GM18499 (cell line): ENCODE measurements at regions not wholly inside any gene's neighbourhood (a gene's known extent, or its start where the extent isn't known, plus 50 kb on each side); places are given as distances from the start of the nearest gene placed in this dataset.

Source experiments
- ATAC-seq: cut with Tn5 transposase; IDR thresholded peaks from one replicate; pipeline ENCODE4 v1.9.1; 2021; ENCODE audit warnings: moderate number of reproducible peaks; ENCODE audit not compliant: insufficient read depth, unreplicated experiment

DNA sequence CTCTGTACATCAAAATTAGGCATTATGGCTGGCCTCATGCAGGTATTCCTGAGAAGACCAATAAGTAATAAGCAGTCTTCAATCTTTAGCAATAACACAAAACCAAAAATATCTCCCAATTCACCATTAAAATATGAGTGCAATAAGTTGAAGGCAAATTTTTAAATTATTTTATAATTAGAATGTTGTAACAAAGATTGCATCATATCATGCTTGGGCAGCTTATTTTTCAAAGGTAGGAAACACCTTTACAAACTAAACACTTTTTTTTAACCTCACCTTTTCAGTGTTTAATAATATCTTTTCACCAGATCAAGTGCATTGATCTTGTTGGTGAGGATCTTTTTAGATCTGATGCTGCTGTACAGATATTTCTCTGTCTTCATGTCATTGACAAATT lies 592.9 kb upstream of the PITX2 start:
- no peak for ATAC-seq

DNA sequence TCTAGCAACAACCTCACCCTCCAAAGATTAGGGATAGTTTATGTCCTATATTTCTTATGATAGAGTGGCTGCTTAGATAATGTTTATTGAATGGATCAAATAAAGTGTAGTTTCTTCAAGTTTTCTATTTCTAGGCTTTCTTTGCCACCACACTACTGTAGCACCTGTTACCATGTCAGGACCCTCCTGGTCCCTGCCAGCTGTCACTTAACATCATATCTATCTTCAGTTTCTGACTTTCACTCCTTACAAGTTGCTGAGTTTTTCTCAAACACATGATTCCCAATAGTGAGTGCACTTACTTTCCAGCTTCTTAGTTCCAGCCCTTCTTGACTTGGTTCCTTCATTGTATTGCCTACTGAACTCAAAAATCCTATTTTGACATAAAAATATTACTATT lies 593.9 kb upstream of the PITX2 start:
- ATAC-seq, result no peak

DNA sequence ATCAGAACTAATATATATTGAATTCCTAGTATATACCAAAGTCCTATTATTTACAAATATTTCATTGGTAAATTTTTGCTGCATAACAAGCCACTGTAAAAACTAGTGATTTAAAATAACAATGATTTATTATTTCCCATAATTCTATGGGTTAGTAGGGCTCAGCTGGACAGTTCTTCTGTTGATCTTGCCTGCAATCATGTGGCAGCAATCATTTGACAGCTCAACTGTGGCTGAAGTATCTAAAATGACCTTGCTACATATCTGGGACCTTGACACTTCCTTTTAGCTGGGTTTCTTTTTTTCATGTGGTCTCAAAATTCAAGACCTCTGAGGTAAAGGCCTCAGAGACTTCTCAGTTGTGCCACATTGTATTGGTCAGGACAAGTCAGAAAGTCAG lies 598.5 kb upstream of the PITX2 start:
- ATAC-seq, result no peak

DNA sequence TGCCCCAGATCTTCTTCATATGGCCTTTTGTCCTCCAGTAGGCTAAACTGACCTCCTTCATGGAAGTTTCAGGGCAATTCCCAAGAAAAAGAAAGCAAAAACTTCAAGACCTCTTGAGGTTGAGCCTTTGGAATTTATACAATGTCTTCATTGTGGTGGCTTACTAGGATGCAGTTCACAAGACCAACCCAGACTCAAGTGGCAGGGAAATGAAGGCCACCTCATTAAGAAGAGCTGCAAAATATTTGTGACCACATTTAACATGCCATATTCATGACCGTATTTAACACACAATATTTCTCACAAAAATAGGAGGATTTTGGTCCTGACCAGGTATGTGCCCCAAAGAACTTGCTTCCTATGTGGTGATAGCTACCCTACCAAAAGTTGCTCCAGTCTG lies 605.5 kb upstream of the PITX2 start:
- no peak for ATAC-seq

DNA sequence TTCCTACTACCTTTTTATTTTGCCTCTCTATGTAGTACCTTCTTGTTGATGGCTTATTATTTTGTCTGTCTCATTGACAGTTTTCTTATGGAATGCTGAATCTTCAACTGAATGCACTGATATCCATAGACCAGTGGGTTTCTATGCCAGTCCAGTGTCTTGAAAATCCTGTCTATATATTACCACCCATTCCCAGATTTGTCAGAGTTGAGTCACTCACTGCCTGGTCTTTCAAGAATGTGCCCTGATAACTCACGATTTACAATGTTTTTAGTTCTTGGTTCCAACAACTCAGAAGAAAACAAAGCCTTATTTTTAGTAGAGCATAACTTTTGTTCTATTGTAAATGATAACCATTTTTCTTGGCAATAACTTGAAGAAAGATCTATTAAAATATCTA lies 606.0 kb upstream of the PITX2 start:
- no peak for ATAC-seq

DNA sequence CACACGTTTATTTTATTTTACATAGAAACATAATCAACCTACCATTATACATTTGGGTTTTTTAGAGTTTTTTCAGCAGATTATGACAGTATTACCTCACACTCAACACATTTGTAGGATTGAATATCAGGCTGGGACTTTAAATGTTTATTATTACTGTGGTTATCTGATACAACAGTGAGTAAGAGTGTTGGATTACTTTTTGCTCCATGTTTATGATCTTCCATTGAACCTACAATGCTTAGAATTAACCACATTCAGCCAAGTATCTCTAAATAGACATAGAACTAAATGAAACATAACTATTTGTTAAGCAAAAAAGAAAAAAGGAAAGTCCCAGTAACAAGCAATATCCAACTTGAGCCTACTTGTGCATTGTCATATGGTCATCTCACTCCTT lies 607.4 kb upstream of the PITX2 start:
- ATAC-seq, result no peak

DNA sequence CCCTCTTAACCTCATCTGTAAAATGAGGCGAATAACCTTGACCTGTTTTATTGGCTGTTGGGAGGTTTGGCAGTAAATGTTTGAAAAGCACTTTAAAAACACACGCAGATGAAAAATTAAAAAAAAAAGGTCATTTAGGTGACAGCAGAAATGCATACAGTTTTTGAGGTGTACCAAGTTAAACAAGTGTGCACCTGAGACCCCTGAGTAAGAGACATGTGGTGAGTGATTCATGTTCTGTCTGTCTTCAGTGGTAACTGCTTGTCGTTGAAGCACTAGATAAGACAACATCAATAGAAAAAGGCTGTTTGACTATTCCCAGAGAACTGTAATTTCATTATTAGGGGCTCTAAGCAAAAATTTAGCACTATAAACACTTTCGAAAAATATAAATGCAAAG lies 608.4 kb upstream of the PITX2 start:
- ATAC-seq, result no peak

DNA sequence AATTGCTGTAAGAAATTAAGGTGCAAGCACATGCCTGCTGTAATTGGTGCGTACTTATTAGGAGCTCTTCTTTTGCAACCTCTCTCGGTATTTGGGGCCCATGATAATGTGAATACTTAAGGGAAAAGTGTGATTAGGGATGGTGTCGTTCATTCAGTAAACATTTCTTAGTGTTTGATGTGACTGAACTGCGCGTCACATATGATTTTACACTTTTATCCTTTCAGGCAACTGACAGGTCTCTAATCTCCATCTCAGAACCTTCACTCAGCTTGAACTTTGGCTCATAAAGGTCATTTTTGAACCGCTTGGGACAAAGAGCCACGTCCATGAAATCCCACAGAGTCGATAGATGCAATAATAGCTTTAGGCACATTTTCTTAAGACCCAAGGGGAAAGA lies 612.1 kb upstream of the PITX2 start:
- no peak for ATAC-seq

DNA sequence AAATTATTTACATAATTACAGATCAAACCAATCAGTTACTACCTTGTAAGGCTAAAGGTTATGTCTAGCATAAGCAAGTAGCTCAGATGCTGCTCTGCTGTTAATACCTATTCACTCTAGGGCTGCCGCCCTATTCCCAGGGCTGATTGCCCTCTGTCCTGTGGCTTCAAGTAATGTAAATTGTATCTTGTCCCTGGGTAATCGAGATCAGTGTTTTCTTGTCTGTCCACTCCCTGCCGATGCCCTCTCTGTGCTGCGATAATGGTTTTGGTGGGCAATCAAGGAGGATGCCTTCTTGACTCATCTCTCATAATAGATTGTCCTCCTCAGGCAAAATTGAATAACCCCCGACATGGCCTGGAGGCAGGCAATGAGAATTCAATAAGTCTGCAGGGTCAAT lies 641.0 kb upstream of the PITX2 start:
- ATAC-seq, result no peak

DNA sequence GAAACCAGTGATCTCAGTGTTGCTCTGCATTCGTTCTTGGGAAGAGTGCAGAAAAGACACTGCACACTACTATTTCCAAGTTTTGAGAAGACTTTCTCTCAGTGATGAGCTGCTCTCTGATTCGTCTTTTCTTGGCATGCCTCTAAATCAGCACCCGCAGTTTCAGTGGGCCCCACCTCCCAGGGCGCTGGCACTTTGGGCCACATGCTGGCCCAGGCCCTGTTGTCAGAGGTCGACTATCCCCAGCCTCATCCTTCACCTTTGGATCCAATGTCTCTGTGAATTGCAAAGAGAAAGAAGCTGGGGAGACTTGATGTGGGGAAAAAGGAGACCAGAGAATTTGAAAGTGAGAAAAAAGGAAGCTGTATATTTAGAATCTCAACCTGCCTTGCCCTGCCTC lies 644.1 kb upstream of the PITX2 start:
- no peak for ATAC-seq

DNA sequence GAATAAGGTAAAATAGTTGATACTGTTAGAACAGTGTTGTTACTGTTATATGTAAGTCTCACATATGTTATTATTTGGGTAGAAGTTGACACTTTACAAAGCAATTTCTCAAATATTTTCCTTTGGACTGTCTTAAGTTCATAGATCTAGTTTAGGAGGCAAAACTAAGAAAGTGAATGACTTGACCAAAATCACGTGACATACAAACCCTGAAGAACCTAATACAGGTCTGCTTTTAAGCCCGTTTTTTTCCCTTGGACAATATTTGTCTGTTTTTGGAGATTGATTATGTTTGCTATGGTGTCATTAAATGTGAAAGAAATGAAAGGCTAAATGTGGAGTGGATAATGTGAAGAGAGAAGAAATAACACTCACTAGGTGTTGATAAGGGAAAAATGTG lies 644.9 kb upstream of the PITX2 start:
- ATAC-seq, result no peak

DNA sequence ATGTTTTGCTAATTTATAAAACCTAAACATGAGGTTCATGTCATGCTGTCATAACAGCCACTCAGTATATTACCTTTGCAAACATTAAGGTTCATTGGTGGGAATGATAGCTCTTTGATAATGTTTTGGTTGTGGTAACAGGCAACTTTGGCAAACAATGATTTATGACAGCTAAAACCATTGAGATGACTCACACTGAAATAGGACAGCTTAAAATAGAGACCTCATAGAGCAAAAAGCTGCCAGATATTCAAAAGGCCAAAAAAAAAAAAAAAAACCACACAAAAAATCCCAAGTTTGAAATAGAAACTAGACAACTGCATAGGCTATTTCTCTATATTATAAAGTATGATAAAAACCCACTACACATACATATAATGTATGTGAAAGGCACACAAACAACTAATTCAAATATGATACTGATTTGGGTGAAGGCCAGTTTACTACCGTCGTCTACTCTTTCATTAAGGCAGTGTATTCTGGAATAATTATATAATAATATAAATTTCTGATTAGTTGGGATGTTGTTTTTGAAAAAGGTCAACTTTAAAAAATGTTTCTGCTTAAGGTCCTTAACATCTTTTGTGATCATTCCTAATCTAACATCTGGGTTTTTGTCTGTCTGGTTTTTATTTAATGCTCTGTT lies 646.0 kb upstream of the PITX2 start:
- peak; percentile 85 for ATAC-seq

DNA sequence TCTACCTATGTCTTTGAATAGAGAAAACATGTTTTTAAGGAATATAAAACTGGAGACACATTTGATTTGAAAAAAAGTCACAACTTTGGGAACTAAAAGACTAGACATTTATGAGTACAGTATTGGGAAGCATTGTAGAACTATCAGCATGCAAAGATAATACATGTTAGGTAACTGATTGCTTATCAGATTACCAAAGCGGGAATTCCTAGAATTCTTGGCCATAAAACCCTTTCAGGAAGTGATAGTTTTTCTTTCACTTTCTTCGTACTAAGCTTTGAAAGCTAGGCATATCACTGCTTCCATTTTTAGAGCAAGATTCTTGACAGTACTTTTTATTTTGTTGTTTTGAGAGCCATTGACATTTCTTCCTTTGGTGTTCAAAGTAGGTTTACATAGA lies 646.6 kb upstream of the PITX2 start:
- no peak for ATAC-seq

DNA sequence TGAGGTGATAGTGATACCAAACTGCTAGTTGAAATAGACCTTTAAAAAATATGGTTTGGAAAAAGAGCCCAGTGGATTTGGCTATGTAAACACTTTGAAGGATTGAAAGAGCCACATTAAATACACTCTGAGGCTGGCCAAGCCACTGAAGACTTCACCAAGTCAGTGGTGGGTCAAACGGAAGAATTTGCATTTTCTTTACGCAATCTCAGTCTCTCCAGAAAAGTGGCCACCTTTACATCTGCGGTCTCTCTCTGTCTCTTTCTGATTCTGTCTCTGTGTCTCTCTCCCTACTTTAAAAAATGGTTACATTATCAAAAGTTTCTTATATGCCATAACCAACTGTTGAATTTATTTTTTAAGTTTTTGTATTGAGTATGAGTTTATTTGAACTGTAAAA lies 651.2 kb upstream of the PITX2 start:
- ATAC-seq, result no peak

DNA sequence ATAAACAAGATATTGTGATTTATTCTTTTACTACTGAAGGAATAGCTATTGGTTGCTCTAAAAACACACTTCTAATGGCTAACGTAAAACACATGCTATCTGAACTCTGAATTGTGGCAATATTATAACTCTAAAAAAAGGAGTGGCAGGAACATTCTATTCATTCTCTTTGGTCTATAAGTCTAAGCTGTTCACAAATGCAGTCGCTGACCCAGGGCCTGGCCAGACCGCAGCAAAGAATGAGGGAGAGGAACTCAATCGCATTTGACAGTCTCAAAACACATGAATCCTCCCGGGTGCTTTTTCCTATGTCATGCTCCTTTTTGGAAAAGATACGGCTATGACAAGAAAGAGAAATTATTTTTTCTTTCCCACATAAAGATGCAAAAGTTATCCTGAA lies 651.6 kb upstream of the PITX2 start:
- ATAC-seq, result no peak

DNA sequence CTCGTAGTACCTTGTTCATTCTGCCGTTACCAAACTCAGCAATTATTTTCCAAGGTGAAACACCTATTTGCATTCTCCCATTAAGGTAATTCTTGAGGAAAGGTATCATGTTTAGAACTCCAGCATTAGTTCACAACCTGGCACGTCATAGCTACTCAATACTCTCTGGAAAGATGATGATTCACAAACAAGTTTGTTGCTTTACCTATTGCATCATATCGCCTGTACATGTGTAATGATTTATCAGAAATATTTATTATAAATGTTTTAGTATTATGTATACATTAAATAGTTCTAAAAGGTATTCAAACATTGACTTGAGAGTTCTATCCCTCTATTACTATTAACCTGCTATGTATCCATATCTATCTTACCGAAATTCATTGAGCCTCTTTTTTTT lies 658.3 kb upstream of the PITX2 start:
- no peak for ATAC-seq

DNA sequence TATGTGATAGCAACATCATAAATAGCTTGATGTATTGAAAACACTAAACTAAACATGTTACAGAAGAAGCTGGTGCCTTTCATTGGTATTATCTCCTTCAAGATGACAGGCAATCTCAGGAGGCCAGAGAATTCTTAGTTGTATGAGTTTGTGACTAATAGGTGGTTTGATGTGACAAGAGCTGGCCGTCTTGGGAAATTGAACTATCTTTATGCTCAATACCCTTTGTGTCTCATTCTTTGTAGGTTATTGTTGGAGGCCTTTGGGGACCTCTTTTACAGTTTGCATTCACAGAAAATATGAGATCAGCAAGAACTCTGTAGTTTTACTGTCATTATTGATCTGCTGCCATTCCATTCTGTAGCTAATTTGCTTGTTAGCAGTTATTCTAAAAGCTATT lies 659.2 kb upstream of the PITX2 start:
- no peak for ATAC-seq

DNA sequence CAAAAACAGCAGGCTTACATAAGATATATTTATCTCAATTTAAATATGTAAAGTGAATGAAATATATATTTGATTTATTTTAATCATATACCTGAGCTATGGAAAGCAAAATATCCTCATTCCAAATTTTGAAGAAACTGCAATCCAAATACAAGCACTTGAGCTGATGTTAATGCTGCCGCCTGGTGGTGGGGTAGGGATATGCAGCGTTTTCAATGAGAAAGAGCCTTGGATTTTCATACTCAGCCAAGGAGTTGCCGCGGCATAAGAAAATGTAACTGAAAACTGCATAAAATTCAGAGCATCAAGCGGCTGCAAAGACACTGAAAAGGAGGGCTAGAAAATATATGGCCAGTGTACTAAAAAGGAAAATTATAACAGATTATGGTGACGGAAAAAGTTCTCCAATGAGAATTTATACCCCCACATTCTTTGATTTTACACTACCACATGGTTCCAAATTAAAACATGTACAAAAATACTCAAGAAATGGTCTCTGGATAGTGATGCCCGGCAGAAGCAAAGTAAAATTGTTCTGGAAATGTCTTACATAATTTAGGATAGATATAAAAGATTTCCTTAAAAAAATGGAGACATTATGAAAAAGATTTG lies 660.3 kb upstream of the PITX2 start:
- ATAC-seq, result peak; percentile 54

DNA sequence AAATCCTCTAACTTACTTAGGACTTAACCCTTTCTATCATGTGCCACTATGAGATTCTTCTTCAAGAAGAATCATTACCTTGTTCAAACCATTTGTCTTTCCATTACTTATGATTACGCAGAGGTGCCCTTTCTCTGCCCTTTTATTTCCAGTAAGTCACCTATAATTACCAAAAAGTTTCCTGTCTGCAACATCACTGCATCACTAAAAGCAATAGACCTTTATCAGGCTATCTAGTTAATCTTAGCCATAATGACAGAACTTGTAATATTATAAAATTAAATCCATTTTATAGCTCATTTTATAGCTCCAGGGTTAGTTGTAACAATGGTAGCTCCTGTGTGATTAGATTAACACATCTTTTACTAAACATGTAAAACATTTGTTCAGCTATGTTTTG lies 673.6 kb upstream of the PITX2 start:
- no peak for ATAC-seq

DNA sequence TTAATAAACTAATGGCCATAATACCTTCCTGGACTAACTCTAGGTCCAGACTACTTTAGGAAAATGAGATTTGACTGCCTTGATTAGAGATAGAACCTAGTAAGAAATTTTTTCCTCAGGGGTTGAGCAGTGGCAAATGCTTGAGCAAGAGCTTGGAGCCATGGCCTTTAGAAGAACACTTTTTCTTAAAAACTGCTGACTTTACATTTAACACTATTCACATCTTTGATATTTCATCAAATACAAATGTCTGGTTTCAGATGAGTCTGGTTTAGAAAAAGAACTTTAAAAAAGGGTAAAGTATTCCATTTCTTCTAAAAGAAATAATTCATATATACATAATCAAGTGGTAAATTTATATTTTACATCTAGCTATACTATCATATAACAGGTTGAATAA lies 680.9 kb upstream of the PITX2 start:
- ATAC-seq, result no peak

DNA sequence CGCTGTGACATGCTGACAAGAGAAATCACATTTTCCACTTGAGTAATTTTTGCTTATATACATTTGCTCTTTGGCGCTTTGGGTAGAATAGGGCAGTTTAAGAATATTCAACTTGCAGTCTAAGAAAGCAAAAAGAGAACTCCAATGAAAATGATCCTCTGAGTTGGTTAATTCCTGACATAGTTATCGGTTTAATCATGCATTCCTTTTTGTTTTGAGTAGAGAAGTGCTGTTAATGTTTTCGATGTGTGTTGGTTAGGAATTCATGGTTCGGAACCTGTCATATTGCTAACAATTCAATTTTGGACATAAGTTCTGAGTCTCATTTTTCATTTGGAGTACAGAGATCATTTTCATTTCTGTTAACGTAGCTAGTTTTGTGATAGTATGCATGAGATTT lies 700.6 kb upstream of the PITX2 start:
- ATAC-seq, result no peak

DNA sequence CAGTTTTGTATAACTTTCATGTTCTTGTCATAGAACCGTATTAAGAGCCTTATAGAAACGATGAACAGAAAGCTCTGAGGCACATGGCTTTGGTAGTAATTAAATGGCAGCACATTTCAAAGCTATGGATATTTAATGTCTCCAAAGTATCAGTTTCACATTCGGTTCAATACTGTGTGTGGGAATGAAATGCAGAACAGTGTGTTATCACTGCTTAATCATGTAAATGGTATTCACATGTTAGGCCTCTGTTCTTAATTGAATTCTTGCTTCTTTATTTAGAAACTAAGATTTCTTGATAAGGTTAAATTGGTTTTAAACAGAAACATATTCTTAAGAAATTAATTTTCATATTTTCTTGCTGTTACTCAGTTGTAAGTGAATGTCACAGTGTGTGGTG lies 701.0 kb upstream of the PITX2 start:
- no peak for ATAC-seq

DNA sequence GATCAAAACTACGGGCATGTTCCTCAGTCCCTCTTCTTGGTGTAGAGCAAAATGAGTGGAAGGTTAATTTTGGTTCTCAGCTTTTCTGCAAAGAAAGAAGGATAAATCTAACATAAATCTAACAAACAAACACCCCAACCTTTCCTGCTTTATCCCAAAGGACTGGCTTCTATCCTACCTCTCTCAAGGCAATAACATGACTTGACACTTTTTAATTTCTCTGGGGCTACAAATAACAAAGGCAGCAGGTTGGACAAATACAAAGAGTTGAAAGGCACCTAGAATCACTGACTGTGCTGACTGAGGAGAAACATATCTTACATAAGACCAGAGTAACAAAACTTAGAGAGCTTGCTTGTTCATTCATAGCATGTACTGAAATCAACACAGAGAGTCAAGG lies 703.6 kb upstream of the PITX2 start:
- no peak for ATAC-seq
